A549 (cell line): ENCODE measurements at regions not wholly inside any gene's neighbourhood (a gene's known extent, or its start where the extent isn't known, plus 50 kb on each side); places are given as distances from the start of the nearest gene placed in this dataset.

Experiments used
- ATAC-seq, 2 experiments: fragments of 200-7000 bp in 1 of 2; fragments of >200 bp in 1 of 2; cut with Nextera tagmentation in 1 of 2; cut with Tn5 transposase in 1 of 2; 3 replicates each; pipeline versions ENCODE4 v1.8.0 to v1.9.1; 2018 to 2020; ENCODE audit warnings: mild to moderate bottlenecking in 1 of 2, moderate library complexity in 1 of 2
- CTCF ChIA-PET: fragments of 300-600 bp; sonication (Branson Sonifier 250); formaldehyde crosslinking; extraction: SDS; loops from one replicate; lab custom pipeline; 2021; ENCODE audit warnings: antibody characterized with exemption, inconsistent platforms; lab: Yijun Ruan, JAX
- POLR2A ChIA-PET: fragments of 350-600 bp; formaldehyde crosslinking; extraction: SDS; loops from one replicate; lab custom pipeline; 2021; ENCODE audit warnings: antibody characterized with exemption, inconsistent platforms; lab: Yijun Ruan, JAX
- DNase-seq, 2 experiments: peaks; one replicate each; pipeline versions ENCODE4 v3.0.0 to v3.0.0-alpha.2; 2011 to 2016; ENCODE audit warnings: low read depth in 1 of 2, low spot score in 1 of 2
- FAIRE-seq: peaks from 2 replicates; lab custom pipeline; 2011; peaks lifted over from hg19 to GRCh38; lab: Jason Lieb, UNC
- H3K27ac ChIP-seq, 2 experiments: fragments of >200 bp; sonication (Bioruptor Twin); formaldehyde crosslinking; 3 replicates each; pipeline ENCODE4 v1.5.1; 2016 to 2017
- H3K4me1 ChIP-seq: fragments of >200 bp; sonication (Bioruptor Twin); formaldehyde crosslinking; 3 replicates; pipeline ENCODE4 v1.6.1; 2016
- H3K4me2 ChIP-seq: fragments of >200 bp; sonication (Bioruptor Twin); formaldehyde crosslinking; 3 replicates; pipeline ENCODE4 v1.6.1; 2016
- H3K4me3 ChIP-seq: fragments of >200 bp; sonication (Bioruptor Twin); formaldehyde crosslinking; 3 replicates; pipeline ENCODE4 v1.5.1; 2016
- H3K9me3 ChIP-seq: fragments of >200 bp; sonication (Bioruptor Twin); formaldehyde crosslinking; 3 replicates; pipeline ENCODE4 v1.6.1; 2016
- CHD4 ChIP-seq: fragments of 200-600 bp; sonication (generic); IDR thresholded peaks from 2 replicates; pipeline ENCODE4 v1.6.1; 2016; ENCODE audit warnings: antibody characterized with exemption, mild to moderate bottlenecking, borderline replicate concordance
- EHF ChIP-seq: fragments of 250-450 bp; sonication (Bioruptor Pico); IDR thresholded peaks from 2 replicates; pipeline ENCODE4 v1.5.0; 2020; ENCODE audit warnings: mild to moderate bottlenecking
- EHMT2 ChIP-seq: fragments of 200-600 bp; sonication (generic); IDR thresholded peaks from 2 replicates; pipeline ENCODE4 v1.6.1; 2016; ENCODE audit warnings: antibody characterized with exemption, low read depth, mild to moderate bottlenecking, moderate library complexity
- EP300 ChIP-seq, 2 experiments: fragments of >200 bp; sonication (Bioruptor Twin); formaldehyde crosslinking; IDR thresholded peaks; 2 replicates in 1 of 2; 3 replicates in 1 of 2; pipeline ENCODE4 v1.6.1; 2016 to 2017
- ESRRA ChIP-seq: fragments of 150-350 bp; IDR thresholded peaks from 2 replicates; pipeline ENCODE4 v1.6.1; 2014; ENCODE audit warnings: mild to moderate bottlenecking, low read length, borderline replicate concordance
- HEYL ChIP-seq: fragments of 250-450 bp; sonication (Bioruptor Pico); IDR thresholded peaks from 2 replicates; pipeline ENCODE4 v1.8.0; 2021; ENCODE audit warnings: mild to moderate bottlenecking, moderate library complexity
- HMGXB4 ChIP-seq: fragments of 250-450 bp; sonication (Bioruptor Pico); IDR thresholded peaks from 2 replicates; pipeline ENCODE4 v1.5.0; 2021; ENCODE audit warnings: mild to moderate bottlenecking, moderate library complexity, borderline replicate concordance
- HOXB13 ChIP-seq: fragments of 250-450 bp; sonication (Bioruptor Pico); IDR thresholded peaks from 2 replicates; pipeline ENCODE4 v1.5.0; 2020; ENCODE audit warnings: low read depth, mild to moderate bottlenecking, moderate library complexity
- HOXB5 ChIP-seq: fragments of 250-450 bp; sonication (Bioruptor Pico); IDR thresholded peaks from 2 replicates; pipeline ENCODE4 v1.5.0; 2020; ENCODE audit warnings: mild to moderate bottlenecking, moderate library complexity
- JUNB ChIP-seq: fragments of >200 bp; sonication (Bioruptor Twin); formaldehyde crosslinking; IDR thresholded peaks from 2 replicates; pipeline ENCODE4 v1.6.1; 2016
- KDM5A ChIP-seq: fragments of 200-600 bp; sonication (generic); IDR thresholded peaks from 2 replicates; pipeline ENCODE4 v1.6.1; 2016; ENCODE audit warnings: antibody characterized with exemption, mild to moderate bottlenecking
- MAZ ChIP-seq: fragments of 150-350 bp; IDR thresholded peaks from 2 replicates; pipeline ENCODE4 v1.6.1; 2014; ENCODE audit warnings: antibody characterized with exemption, low read depth, low read length, borderline replicate concordance
- NFE2L2 ChIP-seq: fragments of 150-350 bp; conservative IDR thresholded peaks from 2 replicates; pipeline ENCODE4 v1.6.1; 2014; ENCODE audit warnings: low read length
- POLR2A ChIP-seq: IDR thresholded peaks from 2 replicates; pipeline ENCODE4 v1.6.1; 2012; ENCODE audit warnings: mild to moderate bottlenecking, low read length
- POLR2AphosphoS2 ChIP-seq: conservative IDR thresholded peaks from 2 replicates; pipeline ENCODE4 v1.6.1; 2012; ENCODE audit warnings: low read length, improper control_type of control experiment, inconsistent platforms
- RAD21 ChIP-seq, 2 experiments: fragments of >200 bp in 1 of 2; sonication (Bioruptor Twin) in 1 of 2; formaldehyde crosslinking in 1 of 2; IDR thresholded peaks in 1 of 2; conservative IDR thresholded peaks in 1 of 2; 2 replicates in 1 of 2; 3 replicates in 1 of 2; pipeline ENCODE4 v1.6.1; 2012 to 2018; ENCODE audit warnings: inconsistent platforms in 1 of 2
- RARB ChIP-seq: fragments of 250-450 bp; sonication (Bioruptor Pico); IDR thresholded peaks from 2 replicates; pipeline ENCODE4 v1.8.0; 2021; ENCODE audit warnings: mild to moderate bottlenecking, moderate library complexity
- RCOR1 ChIP-seq: fragments of 150-350 bp; IDR thresholded peaks from 2 replicates; pipeline ENCODE4 v1.6.1; 2014; ENCODE audit warnings: antibody characterized with exemption, low read length, low read depth
- REST ChIP-seq: fragments of 200-600 bp; sonication (generic); IDR thresholded peaks from 2 replicates; pipeline ENCODE4 v1.6.1; 2016; ENCODE audit warnings: antibody characterized with exemption, mild to moderate bottlenecking, moderate library complexity
- RFX5 ChIP-seq: fragments of 450-650 bp; IDR thresholded peaks from 2 replicates; pipeline ENCODE4 v1.7.1; 2014; ENCODE audit warnings: antibody characterized with exemption, mild to moderate bottlenecking, moderate library complexity
- RNF2 ChIP-seq: fragments of 200-600 bp; sonication (generic); IDR thresholded peaks from 2 replicates; pipeline ENCODE4 v1.6.1; 2016; ENCODE audit warnings: low read depth, mild to moderate bottlenecking, antibody characterized with exemption, moderate library complexity, borderline replicate concordance
- ZC3H11A ChIP-seq: fragments of 450-650 bp; IDR thresholded peaks from 2 replicates; pipeline ENCODE4 v1.6.1; 2014; ENCODE audit warnings: antibody characterized with exemption, mild to moderate bottlenecking
- ZNF302 ChIP-seq: fragments of 250-450 bp; sonication (Bioruptor Pico); IDR thresholded peaks from 2 replicates; pipeline ENCODE4 v1.9.0; 2021; ENCODE audit warnings: inconsistent platforms, mild to moderate bottlenecking, moderate library complexity
- WGBS: methylation state at CpG from one replicate; pipeline ENCODE4 v1.1.6; 2017; ENCODE audit errors: missing lambda C conversion rate; 5-methylcytosine and 5-hydroxymethylcytosine counted together
- TF ChIP-seq, protein P1 (sequence below): fragments of >200 bp; sonication (Bioruptor Twin); formaldehyde crosslinking; IDR thresholded peaks from 3 replicates; pipeline ENCODE4 v1.5.1; 2016
- TF ChIP-seq, protein P2 (sequence below): fragments of 150-350 bp; IDR thresholded peaks from 2 replicates; pipeline ENCODE4 v1.6.1; 2014; ENCODE audit warnings: low read depth, mild to moderate bottlenecking, low read length
- TF ChIP-seq, protein P3 (sequence below): IDR thresholded peaks from 2 replicates; pipeline ENCODE4 v1.6.1; 2012

GRCh38 chr4:19093951-19094350 is 1072.4 kb upstream of the LCORL start (continued):
- TF ChIP-seq, protein P1, sequence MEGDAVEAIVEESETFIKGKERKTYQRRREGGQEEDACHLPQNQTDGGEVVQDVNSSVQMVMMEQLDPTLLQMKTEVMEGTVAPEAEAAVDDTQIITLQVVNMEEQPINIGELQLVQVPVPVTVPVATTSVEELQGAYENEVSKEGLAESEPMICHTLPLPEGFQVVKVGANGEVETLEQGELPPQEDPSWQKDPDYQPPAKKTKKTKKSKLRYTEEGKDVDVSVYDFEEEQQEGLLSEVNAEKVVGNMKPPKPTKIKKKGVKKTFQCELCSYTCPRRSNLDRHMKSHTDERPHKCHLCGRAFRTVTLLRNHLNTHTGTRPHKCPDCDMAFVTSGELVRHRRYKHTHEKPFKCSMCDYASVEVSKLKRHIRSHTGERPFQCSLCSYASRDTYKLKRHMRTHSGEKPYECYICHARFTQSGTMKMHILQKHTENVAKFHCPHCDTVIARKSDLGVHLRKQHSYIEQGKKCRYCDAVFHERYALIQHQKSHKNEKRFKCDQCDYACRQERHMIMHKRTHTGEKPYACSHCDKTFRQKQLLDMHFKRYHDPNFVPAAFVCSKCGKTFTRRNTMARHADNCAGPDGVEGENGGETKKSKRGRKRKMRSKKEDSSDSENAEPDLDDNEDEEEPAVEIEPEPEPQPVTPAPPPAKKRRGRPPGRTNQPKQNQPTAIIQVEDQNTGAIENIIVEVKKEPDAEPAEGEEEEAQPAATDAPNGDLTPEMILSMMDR, result no peak
- TF ChIP-seq, all 56 proteins: peak for 0

DNA sequence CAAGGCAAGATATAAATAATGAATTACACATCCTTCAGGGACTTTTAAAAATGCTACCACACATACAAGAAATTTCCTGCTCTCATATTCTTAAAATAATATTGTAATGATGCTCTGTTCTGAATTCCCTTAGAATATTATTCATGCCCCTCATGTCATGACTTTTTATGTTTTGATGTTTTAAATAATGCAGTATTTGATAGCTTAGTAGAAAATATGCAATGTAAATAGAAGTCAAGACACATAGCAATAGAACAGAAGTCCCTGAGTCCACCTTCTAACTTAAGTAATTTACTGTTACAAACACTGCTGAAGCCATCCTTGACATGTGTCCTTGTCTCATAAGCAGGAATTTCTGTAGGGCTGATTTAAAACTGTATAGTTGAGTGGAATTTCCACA is 1071.2 kb upstream of the LCORL start:
- no peaks in the 10 kb centered on the region for H3K9me3 ChIP-seq
- DNase-seq (no peak), FAIRE-seq (no peak), ATAC-seq (no peak)
- H3K4me1 ChIP-seq, result no peaks in the 10 kb centered on the region
- no peak overlapping the region for H3K4me2 ChIP-seq
- ChIA-PET CTCF (no interaction called here), POLR2A (no interaction called here)
- TF ChIP-seq, protein P2, sequence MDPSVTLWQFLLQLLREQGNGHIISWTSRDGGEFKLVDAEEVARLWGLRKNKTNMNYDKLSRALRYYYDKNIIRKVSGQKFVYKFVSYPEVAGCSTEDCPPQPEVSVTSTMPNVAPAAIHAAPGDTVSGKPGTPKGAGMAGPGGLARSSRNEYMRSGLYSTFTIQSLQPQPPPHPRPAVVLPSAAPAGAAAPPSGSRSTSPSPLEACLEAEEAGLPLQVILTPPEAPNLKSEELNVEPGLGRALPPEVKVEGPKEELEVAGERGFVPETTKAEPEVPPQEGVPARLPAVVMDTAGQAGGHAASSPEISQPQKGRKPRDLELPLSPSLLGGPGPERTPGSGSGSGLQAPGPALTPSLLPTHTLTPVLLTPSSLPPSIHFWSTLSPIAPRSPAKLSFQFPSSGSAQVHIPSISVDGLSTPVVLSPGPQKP, result no peak
- TF ChIP-seq POLR2AphosphoS2, result no peak
- TF ChIP-seq ESRRA, result no peak
- TF ChIP-seq HOXB5 (CRISPR knock-in tag), result no peak
- no peak for TF ChIP-seq RCOR1
- no peak overlapping the region for H3K4me3 ChIP-seq
- H3K27ac ChIP-seq, result no peak overlapping the region

DNA sequence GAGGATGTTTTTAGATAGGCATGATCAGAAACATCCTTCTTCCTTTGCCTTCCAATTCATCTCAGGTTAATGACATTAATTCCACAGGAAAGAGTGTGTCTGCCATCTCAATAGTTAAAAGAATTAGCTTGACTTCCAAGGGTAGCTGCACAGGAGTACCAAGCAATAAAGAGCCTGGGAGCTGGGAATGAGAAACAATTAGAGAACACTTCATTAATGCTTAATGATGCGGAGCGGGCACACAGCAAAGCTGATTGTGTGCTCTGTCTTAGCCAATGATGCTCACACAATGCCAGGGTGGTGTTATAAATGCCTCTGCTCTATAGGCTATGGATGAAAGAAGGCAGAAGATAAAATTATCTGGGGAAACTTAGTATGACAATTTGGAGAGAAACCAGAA is 1052.5 kb upstream of the LCORL start:
- ATAC-seq, result no peak

DNA sequence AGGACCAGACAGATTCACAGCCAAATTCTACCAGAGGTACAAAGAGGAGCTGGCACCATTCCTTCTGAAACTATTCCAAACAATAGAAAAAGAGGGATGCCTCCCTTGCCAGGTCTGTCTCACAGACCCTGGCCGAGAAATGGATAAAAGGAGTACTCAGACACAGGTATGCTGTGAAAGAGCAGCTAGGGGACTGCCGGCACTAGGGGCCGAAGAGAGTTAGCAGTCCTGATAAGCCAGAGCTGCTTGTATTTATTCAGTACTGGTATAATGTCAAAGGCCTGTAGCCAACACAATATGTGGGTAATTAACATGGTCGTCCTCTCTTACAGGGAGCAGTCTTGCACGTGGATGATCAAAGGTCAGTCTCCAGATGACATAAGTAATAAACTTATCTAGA is 1042.1 kb upstream of the LCORL start:
- ATAC-seq, result no peak
- CTCF ChIA-PET, result no interaction called here
- no peaks in the 10 kb centered on the region for H3K4me1 ChIP-seq
- DNase-seq, result no peak
- 22% methylated on average over 5 of the region's 5 CpGs for WGBS
- H3K4me3 ChIP-seq, result no peak overlapping the region
- no peaks in the 10 kb centered on the region for H3K9me3 ChIP-seq
- no peak overlapping the region for H3K4me2 ChIP-seq
- POLR2A ChIA-PET, result no interaction called here
- no peak overlapping the region for H3K27ac ChIP-seq
- FAIRE-seq, result no peak
- no peak for TF ChIP-seq EHF
- TF ChIP-seq KDM5A, result no peak
- TF ChIP-seq CHD4, result no peak
- no peak for TF ChIP-seq JUNB
- no peak for TF ChIP-seq REST
- TF ChIP-seq NFE2L2, result no peak
- no peak for TF ChIP-seq ESRRA
- TF ChIP-seq EP300 (IDR thresholded peaks at IDR 0.05), result no peak
- TF ChIP-seq RFX5, result no peak
- no peak for TF ChIP-seq EHMT2

More for the DNA sequence above, 1052.5 kb upstream of the LCORL start:
- no peak for DNase-seq
- CTCF ChIA-PET, result no interaction called here
- Histone ChIP-seq H3K27ac (no peak overlapping the region), H3K4me1 (no peaks in the 10 kb centered on the region), H3K9me3 (no peaks in the 10 kb centered on the region), H3K4me3 (no peak overlapping the region), H3K4me2 (no peak overlapping the region)
- POLR2A ChIA-PET, result no interaction called here
- TF ChIP-seq, protein P3, sequence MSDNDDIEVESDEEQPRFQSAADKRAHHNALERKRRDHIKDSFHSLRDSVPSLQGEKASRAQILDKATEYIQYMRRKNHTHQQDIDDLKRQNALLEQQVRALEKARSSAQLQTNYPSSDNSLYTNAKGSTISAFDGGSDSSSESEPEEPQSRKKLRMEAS, result no peak
- TF ChIP-seq RARB (CRISPR knock-in tag) (no peak), RNF2 (no peak), EHMT2 (no peak), RAD21 (conservative IDR thresholded peaks at IDR 0.05 in 1 of 2, IDR thresholded peaks at IDR 0.05 in 1 of 2) (no peak), HMGXB4 (no peak), ZC3H11A (no peak), NFE2L2 (no peak), ZNF302 (CRISPR knock-in tag) (no peak), HEYL (no peak), MAZ (no peak), HOXB13 (no peak), ESRRA (no peak), POLR2A (no peak)
- 0% methylated on average over 2 of the region's 2 CpGs for WGBS
- no peak for FAIRE-seq
